GM18951 (cell line): ENCODE measurements at regions not wholly inside any gene's neighbourhood (a gene's known extent, or its start where the extent isn't known, plus 50 kb on each side); places are given as distances from the start of the nearest gene placed in this dataset.

Source experiments
- POLR2A ChIP-seq: IDR thresholded peaks from 4 replicates; pipeline ENCODE4 v1.6.1; 2011; ENCODE audit warnings: mild to moderate bottlenecking; ENCODE audit not compliant: insufficient read length, insufficient read depth; ENCODE audit errors: extremely low read depth
- in situ Hi-C: fragments of 300-500 bp; cut with MboI; formaldehyde crosslinking; loops from one replicate; pipeline ENCODE4 v1.12.0; 2022; ENCODE audit warnings: low sequenced_read_pairs, mixed read lengths, inconsistent platforms; ENCODE audit not compliant: unreplicated experiment

DNA sequence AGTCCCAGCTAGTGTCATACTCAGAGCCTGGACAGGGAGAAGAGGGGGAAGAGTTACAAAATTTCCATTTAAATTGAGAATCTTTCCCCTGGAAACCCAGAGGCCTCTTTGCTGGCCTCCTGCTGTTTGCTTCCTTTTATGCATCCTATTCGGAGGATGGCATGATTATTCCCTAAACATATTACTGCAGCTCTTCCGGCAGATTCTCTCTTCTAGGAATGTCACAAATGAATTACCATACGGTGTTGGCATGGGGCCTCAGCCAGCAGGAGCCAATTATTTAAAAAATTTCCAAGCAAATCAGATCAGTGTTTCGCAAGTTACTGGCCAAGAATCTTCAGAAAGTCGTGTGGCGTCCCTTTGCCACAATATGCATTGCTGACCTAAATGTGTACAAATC lies 326.7 kb upstream of the NCAM1 start:
- in situ Hi-C loops = no loop called here
- TF ChIP-seq POLR2A = no peak

DNA sequence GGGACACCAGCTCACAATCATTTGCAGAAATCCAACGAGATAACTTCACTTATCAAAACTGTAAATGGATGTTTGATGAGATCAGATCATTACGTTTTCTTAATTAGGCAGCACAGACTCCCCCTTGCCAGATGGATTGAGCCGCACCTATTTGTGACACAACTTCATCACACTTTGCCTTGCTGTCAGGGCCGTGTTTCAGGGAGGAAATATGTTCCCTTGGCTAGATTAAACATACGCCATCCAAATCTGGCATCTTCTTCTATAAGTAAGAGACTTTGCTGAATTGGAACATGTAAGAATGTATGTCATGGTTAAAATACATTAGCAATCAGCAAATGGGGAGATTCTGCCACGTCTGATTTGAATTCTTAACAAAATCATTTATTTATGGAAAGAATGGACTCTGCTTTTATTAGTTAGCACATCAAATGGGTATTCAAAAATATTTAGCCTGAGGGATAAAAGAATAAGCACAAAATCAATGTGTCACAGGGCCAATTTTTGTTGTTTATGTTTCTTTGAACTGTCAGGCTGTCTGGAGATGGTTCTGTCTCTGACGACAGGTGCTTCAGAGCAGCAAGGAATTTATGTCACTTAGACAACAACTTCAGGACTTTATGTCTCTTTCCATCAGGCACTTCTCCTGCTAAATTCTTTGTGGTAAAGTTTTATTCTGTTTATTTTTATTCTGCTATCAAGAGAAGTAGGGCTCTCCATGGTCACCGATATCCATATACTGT lies 326.1 kb upstream of the NCAM1 start:
- no peak for TF ChIP-seq POLR2A
- in situ Hi-C loops = no loop called here

GRCh38 chr11:112637076-112637475 lies 324.1 kb upstream of the NCAM1 start:
- no peak for TF ChIP-seq POLR2A
- in situ Hi-C loops = no loop called here

GRCh38 chr11:112637876-112638275 lies 323.3 kb upstream of the NCAM1 start:
- in situ Hi-C loops = no loop called here
- no peak for TF ChIP-seq POLR2A

GRCh38 chr11:112639469-112639868 lies 321.8 kb upstream of the NCAM1 start:
- in situ Hi-C loops = no loop called here
- no peak for TF ChIP-seq POLR2A

DNA sequence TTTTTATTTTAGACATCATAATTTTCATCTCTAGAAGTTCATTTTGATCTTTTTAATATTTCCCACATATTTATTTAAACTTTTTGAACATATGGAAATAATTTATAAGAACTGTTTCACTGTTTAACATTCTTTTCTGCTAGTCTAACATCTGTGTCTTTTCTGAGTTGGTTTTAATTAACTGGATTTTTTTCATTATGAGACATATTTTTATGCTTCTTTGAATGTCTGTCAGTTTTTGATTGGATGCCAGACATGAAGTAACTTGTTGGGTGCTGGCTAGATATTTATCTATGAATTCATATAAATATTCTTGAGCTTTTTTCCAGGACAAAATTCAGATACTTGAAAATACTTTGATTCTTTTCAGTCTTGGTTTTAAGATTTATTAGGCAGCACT lies 317.8 kb upstream of the NCAM1 start:
- in situ Hi-C loops = no loop called here
- no peak for TF ChIP-seq POLR2A

DNA sequence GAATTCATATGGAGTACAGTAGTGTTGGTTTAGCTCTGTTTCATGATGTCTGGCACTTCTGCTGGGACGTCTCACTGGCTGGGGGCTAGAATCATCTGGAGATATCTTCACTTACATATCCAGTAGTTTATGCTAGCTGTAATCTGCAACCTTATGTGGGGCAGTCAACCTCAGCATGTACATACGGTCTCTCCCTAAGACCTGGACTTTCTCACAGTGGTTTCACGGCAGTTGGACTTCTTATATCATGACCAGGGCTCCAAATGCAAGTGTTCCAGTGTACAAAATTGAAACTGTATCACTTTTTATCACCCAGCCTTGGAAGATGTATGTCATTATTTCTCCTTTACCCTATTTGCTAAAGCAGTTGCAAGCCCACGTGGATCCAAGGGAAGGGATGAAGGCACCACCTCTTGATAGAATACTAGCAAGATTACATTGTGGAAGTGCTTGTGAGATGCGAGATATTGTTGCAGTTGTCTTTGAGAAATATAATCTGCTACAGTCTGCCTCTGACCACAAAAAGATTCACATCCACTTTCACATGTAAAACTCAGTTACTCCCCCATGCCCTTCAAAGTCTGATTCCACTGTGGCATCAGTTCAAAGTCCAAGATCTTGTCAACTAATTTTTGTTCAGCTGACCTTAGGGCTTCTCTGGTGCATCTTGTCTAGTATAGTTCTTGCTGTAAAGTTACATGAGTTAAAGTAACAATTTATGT lies 316.6 kb upstream of the NCAM1 start:
- in situ Hi-C loops = no loop called here
- no peak for TF ChIP-seq POLR2A

- in situ Hi-C loops = no loop called here
Measured at GRCh38 chr11:112649856-112650255, 311.4 kb upstream of the NCAM1 start.

GRCh38 chr11:112650527-112650926 lies 310.7 kb upstream of the NCAM1 start:
- TF ChIP-seq POLR2A = no peak
- in situ Hi-C loops = no loop called here

More at GRCh38 chr11:112649856-112650255, 311.4 kb upstream of the NCAM1 start:
- no peak for TF ChIP-seq POLR2A

DNA sequence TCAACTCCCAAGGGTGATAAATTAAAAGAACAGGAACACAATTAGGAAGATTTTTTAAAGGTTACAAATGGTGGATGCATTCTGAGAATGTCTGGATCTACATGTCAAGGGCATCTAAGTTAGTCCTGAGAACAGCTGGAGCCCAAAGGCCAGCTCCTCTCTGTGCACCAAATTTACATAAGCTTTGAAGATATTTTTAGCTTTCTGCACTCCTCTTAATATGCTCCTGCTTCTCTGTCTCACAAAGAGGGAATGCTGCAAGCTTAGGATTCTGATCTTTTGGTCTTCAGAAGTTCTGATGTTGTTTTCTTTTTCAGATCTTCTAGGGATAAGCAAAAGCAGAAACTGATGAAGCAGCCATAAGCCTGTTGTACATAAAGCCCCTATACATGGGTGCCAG lies 309.8 kb upstream of the NCAM1 start:
- TF ChIP-seq POLR2A = no peak
- in situ Hi-C loops = no loop called here

DNA sequence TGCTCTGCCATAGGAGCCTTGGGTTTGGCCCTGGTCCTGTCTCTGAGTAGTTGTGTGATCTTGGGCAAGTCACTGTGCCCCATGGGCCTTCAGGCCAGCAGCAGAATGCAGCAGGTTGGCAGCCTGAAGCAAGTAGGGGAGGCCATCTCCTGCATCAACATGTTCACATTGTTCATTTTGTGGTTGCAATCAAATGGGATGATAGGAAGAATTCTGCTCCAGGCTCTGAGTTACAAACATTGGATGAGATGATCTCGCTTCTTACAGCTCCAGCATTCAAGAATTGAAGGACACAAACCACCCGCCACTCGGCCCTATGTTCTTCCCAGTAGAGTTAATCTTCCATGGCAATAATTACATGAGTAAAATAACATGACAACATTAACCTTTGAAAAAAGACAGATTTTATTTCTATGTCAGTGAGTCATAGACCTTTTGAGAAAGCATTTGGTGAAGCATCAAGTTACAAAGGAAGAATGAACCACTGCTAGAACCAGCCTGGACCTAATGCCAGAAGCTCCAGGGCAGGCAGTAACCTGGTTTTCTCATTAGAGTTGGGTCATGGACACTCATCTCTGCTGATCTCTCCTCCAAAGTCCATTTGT lies 308.3 kb upstream of the NCAM1 start:
- TF ChIP-seq POLR2A = no peak
- in situ Hi-C loops = no loop called here

- TF ChIP-seq POLR2A = no peak
- in situ Hi-C loops = no loop called here
Measured at GRCh38 chr11:112655371-112655770, 305.8 kb upstream of the NCAM1 start.

DNA sequence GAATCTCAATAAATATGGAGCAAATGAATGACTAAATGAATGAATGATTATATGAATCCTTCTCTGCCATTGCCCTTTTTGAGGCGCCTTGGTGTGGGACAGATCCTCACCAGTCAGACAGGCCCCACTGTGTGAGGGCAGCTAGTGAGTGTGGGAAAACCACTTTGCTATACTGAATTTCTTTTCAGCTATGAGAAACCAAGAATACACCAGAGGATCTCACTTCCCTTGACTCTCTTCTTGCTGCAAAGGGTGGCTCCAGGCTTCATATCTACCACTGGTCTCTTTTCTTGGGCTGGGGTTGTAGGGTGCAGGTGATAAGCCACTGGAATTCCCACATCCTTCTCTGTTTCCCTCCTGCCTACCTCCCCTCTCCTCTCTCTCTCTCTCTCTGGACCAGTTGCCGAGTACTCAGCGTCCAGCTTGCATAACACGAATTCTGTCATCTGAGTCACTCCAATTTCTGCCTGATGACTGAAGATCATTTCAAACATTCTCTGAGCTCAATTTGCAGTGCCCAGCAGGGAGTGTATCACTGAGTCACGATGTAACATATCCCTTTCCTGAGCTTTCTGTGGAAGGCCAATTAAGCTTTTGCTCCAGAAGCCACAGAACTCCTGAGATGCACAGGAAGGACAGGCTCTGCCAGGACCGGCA lies 304.3 kb upstream of the NCAM1 start:
- TF ChIP-seq POLR2A = no peak
- in situ Hi-C loops = no loop called here
